Fibroblast of upper back skin (primary cell): ENCODE measurements at regions not wholly inside any gene's neighbourhood (a gene's known extent, or its start where the extent isn't known, plus 50 kb on each side); places are given as distances from the start of the nearest gene placed in this dataset.
A peak's percentile ranks its signal among the peaks of the same experiment; 100 is the strongest.

ENCODE experiments used
- DNase-seq: peaks from one replicate; pipeline ENCODE4 v3.0.0-alpha.2; 2013

DNA sequence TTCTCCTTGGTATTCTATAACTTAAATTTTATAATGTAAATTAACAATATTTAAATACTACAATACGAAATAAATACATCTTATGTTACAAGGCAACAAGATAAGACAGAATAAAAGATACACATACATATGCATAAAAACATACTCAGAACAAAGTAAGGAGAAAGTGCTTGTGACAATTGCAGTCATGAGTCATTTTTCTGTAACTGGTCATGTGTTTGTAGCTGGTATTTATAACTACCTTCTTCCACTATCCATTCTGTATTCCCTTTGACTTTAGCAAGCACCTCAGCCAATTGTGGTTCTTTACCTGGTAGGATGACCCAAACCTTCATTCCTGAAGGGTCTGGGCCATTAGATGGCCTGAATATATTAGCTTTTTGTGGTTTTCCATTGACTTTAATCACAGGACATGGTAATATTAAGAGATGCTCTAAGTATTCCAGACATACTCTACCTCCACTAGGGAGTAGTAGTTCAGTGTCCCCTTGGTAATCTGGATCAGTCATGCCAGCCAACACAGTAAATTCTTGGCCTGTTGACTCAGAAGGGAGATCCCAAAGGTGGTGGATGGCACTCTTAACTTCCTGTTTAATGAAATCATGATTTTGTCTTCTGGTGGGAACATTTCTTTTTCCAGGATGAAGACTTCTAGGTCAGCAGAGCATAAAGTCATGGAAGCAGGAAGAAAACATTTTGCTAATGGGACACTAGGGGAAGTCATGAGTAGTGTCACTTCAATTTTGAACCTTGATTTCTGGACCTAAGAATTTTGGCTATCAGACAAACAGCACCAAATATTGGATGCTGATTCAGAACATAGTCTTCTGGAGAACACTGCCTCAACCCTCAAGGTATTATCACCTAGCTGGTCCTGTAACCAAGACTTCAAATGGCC lies 733.7 kb upstream of the IGFBP3 start:
- no peak for DNase-seq

DNA sequence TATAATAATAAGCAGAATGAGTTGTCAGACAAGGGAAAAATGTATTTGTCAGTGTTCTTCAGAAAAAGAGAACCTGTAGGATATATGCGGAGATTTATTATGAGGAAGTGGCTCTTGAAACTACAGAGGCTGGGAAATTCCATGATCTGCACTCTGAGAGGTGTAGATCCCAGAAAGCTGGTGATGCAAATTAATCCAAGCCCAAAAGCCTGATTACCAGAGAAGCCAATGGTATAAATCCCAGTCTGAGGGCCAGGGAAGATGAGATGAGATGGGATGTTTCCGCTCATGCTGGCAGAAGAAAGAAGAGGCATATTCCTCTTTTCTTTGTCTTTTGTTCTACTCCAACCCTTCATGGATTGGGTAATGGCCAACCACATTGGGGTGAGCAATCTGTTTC lies 732.8 kb upstream of the IGFBP3 start:
- DNase-seq = no peak

DNA sequence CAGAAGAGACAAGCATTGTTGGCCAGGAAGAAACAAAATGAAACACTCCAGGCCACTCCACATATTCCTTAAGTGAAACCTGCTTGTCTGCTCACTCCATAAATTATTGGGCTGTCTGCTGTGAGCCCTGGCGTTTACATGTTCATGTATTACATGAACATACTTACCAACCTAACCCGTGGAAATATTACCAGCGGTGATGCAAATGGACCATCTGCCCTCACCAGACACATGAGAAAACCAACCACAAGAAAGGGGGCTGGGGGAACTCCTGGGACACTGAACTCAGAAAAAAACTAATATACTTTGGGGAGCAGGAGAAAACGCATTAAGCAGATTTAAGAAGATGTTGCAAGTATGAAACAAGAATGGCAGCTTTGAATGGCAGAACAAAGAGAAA lies 731.2 kb upstream of the IGFBP3 start:
- no peak for DNase-seq

DNA sequence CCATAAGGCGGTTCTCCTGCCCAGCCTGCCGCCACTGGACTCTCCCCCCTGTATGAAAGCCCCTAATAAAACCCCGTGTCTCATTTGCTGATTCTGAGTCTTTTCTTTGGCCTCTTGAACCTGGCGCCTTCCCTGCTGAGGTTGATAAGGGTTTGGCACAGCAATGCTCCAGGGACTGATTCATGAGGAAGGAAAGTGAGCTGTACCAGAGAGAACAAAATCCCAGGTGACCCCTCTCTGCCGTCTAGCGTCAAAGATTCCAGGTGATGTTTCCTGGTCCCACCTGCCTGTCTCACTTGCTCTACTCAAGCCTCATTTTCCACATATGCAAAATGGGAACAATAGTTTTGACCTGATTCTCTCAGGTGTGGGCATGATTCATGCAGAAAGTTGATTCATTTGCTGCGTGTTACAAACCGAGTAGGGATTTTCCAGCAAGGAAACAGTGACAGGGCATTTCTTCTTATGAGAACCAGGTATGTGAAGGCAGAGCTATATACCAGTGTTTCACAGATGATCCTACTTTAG lies 730.6 kb upstream of the IGFBP3 start:
- DNase-seq = no peak

DNA sequence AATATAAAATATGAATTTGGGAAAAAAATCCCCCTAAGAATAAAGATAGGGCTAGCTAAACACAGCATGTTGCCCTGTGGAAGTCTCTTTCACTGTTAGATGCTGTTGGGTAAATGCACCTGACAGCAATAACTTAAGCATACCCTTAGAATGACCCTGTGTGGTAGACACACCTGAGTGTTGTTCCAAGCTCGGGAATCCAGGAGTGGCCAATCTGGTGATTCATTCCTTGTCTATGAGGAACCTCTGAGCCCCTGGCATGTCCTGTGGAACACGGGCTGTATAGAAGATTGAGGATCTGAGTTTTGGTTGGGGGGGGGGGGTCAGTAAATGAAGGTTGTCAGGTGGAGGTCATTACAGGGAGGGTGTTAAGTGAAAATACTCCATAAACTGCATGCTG lies 730.0 kb upstream of the IGFBP3 start:
- no peak for DNase-seq

DNA sequence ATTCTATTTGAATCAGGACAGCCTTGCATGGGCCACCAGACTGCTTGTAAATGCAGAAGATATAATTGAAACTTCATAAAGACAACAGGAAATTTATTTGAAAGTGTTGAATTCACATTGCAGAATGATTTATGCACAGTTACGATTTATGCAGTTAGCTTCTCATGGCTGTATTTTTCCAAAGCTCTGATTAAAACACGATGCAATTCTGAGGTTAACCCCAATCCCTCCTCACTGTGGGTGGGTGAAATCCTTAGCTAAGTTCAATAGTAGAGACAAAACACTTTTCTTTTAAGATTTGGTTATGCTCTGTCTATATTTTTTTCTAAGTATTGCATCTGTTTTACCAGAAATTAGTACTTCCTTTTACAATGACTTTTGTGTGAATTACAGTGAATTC lies 728.8 kb upstream of the IGFBP3 start:
- DNase-seq = peak; percentile 64

DNA sequence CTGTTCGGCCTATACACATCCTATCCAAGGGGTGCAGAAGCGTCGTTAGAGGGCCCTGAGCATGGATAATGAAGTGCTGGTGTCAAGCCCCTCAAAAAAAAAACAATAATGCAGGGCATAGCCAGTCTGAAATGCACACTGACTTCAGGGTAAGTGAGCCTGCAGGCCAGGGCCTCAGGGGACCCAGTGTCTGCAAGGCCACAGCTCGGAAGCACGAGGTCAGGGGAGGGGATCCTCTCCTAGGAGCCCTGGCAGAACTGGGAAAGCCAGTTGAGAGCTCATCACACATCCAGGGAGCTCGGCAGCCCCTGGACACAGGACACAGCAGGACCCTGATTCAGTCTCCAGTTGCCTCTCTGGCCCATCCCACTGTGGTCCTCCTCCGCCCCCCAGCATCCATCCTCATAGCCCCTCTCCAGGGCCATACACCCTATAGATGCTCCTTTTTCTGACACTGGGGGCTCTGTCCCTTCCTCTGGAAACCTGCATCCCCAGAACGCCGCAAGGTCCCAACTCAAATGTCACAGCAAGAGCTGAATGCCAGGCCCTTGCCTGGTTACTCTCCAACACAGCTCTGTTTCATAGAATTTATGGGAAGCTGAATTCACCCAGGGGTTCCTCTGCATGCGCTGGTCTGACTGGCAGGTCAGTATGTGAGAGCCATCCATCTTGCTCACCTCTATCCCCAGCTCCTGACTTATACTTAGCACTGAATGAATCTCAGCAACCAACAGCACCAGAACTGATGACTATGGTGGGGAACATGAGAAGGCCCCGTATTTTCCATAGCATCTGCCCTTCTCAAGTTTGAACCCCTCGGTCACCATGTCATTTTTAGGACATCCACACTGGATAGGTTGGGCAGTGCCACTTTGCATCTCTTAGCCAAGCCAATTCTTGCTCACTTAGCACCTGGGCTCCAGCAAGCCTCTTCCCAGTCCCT lies 717.0 kb upstream of the IGFBP3 start:
- DNase-seq = no peak

DNA sequence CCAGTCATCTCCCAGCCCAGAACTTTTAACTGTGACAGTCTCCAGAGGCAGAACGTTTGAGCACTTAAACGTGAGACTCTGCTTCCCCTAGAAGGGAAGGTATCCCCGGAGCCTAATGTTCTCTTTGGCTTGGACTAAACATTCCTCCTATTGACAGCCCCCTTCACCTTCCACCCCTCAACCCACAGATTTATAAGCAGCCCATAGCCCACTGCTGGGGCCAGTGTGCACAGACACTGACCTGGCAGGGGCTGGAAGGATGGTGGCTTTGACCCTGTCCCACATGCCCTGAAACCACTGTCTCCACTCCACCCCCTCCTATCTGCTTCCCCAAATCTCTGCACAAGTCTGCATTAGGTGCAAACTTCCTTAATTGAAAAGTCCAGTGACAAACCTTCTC lies 715.0 kb upstream of the IGFBP3 start:
- DNase-seq = no peak

DNA sequence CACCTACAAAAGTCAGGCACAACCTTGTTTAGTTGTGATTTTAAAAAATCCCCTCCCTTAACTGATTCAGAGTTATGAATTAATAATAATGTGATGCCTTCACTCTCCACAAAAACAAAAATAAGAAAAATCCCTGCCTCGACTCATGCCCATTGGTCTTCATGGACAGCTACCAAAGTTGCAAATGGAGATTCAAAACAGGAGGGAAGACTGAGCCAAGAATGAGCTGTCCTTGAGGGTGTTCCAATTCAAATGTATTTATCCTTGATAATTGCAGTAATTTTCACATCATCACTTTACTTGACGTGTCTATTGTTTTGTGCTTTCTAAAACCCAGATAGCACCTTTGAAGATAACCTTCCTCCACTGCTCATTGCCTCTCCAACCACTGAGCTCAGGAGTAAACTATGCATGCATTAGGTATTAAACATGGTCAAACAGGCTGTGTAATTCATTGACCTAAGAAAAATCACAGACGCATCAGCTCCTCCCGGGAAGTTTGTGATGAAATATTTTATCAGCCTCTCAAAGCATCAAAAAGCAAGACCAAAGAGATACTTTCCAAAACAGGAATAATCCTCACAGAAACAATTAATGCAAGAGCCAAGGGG lies 712.7 kb upstream of the IGFBP3 start:
- DNase-seq = no peak

DNA sequence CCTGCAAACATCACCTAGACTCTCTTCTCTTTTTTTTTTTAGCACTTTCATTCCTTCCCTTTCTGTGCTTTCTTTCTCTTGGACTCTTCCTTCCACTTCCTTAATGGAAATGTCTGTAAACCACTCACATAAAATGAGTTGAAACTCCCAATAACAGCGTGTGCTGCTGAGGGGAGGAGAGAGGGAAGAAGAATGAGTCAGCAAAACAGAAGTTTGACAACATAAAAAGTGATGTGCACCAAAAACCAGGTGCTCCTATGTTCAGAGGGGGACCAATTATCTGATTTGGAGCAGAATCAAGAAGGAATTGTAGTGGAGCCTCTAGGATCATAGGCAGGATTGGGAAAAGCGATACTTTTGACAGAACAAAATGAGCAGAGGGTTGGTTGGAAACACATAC lies 712.1 kb upstream of the IGFBP3 start:
- no peak for DNase-seq

DNA sequence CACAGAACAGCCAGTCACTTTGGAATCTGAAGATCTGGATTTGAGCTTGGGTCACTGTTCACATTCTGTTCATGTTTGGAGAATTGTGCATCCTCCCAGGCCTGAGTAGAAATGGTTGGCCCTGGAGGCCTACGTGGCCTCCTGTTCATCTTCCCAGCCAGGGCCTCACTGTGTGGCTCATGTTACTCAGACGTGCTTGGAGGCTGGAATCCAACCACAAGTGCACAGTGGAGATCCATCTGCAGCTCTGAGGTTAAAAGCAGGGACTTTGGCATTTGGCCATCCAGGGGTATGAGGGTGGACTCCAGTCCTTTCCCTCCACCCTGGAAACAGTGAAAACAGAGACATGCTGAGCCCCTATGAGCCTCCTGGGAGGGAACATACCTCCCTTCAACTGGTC lies 709.0 kb upstream of the IGFBP3 start:
- peak; percentile 78 for DNase-seq

DNA sequence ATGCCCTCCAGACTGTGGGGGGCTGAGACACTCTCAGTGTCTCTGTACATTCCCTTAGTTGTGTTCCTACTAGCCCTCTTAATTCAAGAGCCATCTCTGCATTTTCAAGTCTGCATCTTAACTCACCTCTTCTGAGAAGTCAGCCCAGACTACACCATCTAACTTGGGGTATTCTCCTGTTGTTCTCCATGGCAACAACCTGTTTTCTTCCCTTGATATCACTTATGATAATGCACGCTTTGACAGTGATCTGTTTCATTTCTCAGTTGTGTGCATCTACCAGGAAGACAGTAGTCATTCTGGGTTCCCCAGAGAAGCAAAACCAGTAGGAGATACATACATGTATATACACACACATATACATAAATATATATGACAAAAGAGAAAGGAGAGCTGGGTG lies 707.3 kb upstream of the IGFBP3 start:
- no peak for DNase-seq

DNA sequence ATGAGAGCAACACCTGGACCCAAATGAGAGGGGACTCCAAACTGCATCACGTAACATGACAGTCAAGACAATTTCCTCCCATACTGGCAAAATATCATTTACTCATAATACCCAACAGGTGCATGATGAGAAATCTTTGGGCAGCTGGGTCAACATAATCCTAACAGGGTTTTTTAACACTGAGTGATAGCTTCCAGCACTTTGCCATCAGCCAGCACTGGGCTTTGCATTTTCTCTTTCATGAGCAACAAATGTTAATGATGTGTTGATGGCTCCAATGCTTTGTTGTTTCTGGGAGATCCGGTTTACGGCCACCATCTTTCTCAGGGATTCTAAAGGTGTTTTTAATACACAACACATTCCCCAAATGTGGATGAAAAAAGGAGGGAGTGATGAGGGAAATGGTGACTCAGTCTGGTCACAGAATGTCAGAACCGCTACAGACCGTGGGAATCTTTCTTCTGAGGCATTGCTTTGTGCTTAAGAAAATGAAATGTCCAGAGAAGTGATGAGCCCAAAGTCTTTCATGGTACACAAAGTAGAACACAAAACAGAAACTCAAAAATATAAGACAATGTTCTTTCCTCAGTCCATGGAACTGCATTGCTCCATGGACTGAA lies 705.7 kb upstream of the IGFBP3 start:
- peak; percentile 42 for DNase-seq

DNA sequence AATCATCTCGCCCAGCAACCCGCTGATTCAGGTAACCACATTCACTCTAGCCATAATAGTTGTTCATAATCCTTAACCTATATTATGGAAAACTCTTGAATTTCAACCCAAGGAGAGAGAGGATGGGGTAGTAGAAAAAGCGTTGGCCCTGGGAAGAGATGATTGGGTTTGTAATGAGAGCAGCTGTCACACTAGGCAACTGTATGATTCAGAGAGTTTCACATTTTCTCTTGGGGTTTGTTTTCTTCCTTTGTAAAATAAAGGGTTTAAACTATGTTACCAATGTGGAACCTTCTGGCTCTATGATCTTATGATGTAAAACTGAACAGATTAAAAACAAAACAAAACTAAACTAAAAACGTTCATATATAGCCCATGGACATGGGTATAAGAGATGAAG lies 705.2 kb upstream of the IGFBP3 start:
- DNase-seq = no peak

DNA sequence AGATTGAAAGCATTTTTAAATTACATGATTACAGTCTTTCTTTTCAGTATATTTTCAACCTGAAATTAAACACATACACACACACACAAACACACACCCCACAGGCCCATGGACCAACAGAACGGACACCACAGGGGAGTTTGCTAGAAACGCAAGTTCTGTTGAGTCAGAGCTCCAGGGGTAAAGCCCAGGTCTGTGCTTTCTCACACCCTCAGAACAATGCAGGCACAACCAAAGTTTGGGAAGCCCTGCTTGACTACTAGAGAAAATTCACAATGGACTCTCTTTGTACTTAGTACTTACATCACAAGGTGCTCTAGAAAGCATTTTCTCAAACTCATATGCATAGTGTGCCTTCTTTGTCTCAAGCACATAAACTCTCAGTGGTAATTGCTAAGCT lies 704.0 kb upstream of the IGFBP3 start:
- no peak for DNase-seq

DNA sequence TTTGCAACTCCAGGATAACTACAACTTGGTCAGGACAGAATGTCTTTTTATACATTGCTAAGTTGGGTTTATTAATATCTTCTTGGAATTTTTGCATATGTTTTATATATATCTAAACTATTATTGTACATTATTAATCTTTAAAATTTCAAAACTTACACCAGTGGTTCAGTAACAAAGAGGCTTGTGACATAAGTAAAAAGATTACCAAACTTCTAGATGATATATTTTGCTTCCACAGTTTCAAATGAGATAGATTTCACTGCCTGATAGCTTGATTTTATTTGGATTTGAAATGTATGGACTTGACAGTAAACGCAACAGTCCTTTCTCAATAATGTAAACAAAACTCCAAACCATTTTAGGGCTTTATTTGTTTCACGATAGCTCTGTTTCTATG lies 701.2 kb upstream of the IGFBP3 start:
- DNase-seq = no peak

DNA sequence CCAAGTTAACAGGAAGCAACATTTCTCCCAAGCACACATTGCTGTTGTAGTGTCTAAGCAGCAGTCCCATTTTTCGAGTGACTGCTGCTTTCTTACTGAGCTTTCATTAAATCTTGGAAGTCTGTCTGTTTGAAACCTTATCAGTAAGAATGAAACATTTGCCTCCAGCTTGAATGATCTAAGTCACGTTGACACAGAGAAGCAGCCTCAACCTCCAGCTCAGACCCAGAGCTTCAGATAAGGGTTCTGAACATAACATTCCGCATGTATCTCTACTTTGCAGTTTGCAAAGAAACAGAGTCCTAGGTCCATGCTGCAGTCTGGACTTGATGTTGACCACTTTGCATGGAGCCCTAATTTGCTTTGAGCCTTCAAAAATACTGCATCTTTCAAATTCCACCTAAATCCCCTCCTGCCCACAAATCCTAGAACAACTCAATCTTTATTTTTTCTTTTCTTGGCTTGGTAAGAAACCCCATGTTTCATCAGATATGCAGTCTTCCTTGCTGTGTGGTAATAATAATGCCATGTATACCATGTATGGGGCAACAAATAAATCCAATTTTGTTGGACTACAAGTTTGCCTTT lies 698.7 kb upstream of the IGFBP3 start:
- DNase-seq = no peak

DNA sequence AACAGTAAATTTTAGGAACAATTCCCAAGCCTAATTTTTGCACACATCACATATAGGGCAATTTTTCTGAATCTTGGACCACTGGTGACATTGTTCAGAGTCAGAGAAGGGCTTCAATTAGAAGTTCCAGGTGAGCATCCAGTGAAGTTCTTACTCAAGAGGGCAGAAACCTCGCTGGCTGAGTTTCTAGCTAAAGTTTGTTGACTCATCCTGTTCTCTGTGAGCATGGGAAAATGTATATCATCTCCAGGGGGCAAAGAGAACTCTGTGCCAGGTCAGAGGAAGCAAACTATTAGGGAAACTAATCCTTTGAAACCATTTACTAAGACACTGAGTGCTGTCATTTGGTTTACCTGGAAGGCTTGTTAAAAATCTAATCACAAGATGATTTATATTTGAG lies 695.6 kb upstream of the IGFBP3 start:
- DNase-seq = peak; percentile 35

DNA sequence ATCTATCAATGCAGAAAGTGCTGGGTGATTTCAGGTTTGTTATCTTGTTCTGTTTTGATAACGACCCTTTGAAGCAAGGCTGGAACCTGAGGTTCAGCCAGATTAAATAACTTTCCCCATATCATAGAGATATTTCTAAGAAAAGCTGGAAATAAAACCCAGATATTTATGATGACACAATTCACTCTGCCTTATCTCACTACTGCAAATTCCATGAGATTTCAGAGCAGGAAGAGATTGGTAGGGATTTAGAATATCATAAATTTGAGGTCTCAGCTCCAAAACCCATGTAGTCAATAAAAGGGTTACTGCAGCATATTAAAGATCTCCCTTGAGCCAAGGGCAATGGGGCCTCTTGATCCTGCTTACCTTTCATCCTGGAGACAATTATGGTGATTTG lies 692.5 kb upstream of the IGFBP3 start:
- DNase-seq = no peak

DNA sequence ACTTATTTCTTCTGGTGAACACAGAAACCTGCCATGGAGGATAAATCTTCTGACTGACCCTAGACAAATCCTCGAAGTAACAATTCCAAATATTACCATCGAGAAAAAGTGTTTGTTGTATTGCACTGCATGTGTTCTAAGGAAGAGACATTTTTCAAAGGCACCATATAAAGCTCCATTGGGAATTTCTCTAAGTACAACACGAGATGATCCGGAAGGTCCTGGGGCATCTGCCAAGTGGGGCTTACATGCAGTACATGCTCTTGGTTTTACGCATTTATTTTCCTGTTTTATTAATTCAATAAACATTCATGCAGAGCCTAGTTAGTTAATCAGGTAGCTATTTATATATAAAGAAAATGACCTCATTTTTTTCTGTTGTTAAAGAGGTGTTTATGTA lies 692.0 kb upstream of the IGFBP3 start:
- DNase-seq = no peak

DNA sequence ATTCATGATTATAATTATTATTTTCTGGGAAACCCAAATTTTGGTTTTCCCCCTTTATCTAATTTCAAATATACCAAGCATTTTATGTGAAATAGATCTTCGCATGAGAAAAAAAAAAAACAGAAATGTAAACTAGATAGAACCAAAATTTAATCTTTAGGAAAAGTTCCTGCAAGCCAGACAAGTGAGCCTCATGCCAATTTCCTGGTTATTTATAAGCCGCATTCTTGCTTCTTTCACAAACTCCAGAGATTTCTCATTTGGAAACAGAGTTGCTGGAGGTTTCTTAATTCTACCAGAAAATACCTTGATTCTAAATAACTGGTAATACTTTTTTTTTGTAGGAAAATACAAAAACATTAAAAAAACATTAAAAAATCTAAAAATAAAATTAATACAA lies 690.4 kb upstream of the IGFBP3 start:
- no peak for DNase-seq

DNA sequence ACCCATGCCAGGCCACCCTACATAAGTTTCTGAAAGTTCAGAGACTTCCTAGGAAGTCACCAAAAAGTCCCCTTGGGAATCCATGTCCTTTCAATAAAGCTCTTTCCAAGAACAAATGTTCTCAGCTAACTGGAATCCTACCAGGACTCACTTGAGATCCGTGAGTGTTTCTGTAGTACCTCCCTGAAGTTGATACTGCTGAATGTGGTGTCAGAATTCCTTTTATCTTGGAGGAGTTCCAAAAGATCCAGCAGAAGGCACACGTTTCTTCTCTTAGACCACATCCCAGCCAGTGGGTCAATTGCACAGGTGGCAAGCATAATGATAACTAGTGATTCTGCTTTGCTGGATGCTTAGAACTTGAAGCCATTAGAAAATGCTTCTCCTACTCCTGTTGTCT lies 689.7 kb upstream of the IGFBP3 start:
- DNase-seq = peak; percentile 11
